ENCODE measurements at regions not wholly inside any gene's neighbourhood (a gene's known extent, or its start where the extent isn't known, plus 50 kb on each side); places are given as distances from the start of the nearest gene placed in this dataset.

DNA sequence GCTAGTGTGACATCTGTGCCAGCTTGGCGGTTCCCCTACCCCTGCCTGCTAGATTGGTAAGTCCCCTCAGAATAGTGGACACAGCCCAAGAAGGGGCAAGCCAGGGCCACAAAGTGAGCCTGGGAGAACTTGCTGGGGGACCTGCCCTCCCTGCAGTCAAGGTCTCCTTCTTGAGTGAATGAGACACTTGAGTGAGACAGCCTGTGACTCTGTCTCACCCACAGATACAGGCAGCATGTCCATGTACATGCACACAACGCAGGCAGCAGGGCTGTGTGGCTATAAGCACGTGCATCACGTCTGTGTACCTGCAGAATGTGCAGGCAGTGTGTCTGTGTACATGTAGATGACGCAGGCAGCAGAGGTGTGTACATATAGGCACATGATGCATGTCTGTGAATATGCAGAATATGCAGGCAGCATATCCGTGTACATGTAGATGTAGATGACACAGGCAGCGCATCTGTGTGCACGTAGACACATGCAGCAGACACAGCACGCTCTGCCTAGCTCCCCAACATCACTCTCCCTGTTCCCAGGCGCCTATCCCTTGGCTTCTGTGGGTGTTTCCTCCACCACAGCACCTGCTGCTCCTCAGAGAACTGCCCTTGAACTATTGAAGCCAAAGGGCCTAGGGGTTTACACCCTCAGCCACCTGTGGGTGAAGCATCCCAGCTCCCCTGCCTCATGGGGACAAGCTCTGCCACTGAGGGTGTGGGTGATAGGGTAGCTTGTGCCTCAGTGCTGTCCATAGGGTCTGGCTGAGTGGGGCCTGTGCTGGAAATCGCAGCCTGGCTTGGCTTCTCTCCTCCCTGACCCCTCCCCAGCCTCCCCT lies 147.2 kb upstream of the TWIST2 start:
- no peak for DNase-seq (ENCODE audit: low read depth in 2 of 2)

- DNase-seq (ENCODE audit: low read depth in 2 of 2), result no peak
These were observed 146.3 kb upstream of the TWIST2 start for GRCh38 chr2:238701341-238702206.

DNA sequence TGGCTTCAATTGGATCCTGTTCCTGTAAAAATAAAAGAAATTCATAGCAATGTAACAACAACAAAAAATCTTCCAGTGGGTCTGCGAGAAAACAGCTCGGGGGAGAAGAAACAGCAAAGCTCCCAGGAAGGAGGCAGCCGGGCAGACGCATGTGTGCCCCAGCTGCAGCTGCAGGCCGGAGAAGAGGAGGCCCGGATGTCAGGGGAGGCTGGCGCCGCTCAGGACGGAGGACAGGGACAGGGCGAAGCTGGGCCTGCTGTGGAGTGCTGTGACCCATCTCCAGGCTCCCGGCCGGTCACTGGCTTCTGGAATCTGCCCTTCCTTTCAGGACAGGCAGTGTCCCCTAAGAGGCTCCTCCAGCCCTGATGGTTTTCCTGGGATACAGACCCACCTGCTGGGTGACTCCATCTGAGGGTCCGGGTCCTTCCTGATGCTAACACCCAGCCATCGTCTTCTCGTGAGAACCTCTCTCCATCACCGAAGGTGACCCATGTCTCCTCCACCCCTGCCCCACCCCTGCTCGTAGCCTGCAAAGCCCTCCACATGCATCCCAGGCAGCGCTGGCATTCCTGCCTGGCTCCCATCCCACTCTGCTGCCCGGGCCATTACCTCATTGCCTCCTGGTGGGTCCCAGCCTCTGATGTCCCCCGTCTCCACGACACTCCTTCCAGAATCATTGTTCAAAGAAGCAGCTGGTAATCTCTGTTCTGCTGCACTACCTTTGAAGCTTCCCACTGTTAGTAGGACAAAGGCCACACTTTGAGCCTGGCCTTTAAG lies 145.4 kb upstream of the TWIST2 start:
- DNase-seq (ENCODE audit: low read depth in 2 of 2), result no peak

- no peak for DNase-seq (ENCODE audit: low read depth in 2 of 2)
These were observed 144.9 kb upstream of the TWIST2 start for GRCh38 chr2:238703053-238703415.

GRCh38 chr2:238703436-238703835 lies 144.4 kb upstream of the TWIST2 start:
- DNase-seq (ENCODE audit: low read depth in 2 of 2), result no peak

- no peak for DNase-seq (ENCODE audit: low read depth in 2 of 2)
These were observed 143.2 kb upstream of the TWIST2 start for GRCh38 chr2:238704471-238705225.

DNA sequence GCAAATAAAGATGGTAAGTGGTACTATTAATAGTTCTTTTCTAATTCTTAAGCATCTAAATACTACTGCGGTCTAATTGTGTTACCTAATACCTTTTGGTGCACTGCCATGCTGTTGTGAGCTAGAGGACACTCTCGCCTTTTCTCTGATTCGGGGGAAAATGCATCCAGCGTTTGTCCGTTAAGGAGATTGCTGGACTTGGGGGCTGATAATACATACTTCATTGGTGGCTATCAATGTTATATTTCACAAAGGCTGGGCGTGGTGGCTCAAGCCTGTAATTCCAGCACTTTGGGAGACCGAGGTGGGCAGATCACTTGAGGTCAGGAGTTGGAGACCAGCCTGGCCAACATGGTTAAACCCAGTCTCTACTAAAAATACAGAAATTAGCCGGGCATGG lies 141.7 kb upstream of the TWIST2 start:
- DNase-seq (ENCODE audit: low read depth in 2 of 2), result no peak

DNA sequence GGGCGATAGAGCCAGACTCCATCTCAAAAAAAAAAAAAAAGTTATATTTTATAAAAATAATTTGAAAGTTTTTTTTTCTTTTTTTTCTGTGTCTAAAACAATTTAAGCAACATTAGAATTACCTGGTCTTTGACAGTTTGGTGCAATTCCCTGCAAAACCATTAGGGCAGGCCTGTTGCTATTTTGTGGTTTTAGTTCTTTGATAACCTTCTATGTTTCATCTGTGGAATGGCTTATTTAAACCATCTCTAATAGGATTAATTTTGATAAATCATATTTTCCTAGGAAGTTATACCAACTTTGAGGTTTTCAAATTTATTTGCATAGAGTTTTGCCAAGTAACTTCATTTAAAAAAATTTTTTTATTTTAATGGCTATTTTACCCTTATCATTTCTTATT lies 141.2 kb upstream of the TWIST2 start:
- no peak for DNase-seq (ENCODE audit: low read depth in 2 of 2)

GRCh38 chr2:238709325-238710025 lies 138.4 kb upstream of the TWIST2 start:
- no peak for DNase-seq (ENCODE audit: low read depth in 2 of 2)

DNA sequence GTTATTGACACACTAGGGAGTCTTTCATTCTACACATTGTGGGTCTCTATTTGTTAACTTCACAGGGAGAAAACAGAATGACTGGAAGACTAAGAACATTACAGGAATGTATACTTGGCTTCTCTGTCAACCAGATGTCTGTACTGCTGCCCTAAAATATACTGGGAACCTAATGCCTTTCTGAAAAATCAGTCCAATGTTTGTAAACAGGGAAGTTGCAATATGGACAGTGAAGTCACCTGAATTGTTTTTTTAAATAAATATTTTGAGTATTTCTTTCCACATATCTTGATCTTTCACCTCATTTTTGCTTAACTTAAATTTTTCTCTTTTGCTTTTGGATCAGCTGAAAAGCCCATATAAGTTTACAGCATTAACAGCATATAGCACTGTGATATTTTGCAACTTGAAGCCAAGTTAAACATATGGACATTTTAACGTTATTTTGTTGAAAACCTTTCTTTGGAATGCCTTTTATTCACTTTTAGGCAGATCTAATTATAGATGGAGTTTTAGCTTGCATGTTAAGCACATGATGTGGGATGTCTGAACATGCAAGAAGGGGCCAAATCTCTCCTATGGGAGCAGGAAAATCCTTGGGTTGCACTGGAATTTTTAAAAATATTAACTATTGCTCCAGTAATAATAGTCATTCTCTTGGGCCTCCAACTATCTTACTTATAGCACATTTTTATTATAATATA lies 137.7 kb upstream of the TWIST2 start:
- no peak for DNase-seq (ENCODE audit: low read depth in 2 of 2)

DNA sequence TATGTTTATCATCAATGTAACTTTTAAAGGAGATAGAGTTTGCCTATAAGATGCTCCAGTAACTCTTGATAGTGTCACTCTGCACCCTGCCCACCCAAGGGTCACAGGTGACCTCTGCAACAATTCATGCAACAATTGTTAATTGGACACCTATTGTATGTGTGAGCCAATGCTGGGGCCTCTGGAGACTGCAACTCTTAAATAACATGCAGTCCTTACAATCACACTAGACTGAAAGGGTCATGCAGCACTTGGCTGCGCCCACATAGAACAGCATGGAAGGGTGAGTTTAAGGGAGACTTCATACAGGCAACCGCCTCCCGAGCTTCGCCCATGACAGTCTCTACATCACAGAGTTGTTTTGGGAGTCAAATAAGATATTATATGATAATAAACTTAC lies 137.1 kb upstream of the TWIST2 start:
- no peak for DNase-seq (ENCODE audit: low read depth in 2 of 2)

DNA sequence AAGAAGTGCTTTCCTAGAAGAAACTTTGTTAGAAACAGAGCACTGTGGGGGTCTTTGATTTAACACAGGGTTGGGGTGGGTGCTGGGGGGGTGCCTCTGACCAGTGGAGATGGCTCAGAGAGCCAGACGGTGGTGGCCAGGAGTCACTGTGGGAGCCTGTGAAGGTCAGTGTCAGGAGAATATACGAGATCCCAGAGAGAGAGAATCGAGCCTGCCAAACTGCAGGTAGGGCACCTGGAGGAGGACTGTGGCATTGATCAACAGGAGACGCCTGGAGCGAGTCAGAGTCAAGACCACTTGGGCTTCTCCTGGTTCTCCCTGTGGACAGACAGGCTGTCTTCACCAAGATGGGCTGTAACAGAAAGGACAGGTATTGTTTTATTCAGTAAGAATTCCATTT lies 136.5 kb upstream of the TWIST2 start:
- DNase-seq (ENCODE audit: low read depth in 2 of 2), result no peak

DNA sequence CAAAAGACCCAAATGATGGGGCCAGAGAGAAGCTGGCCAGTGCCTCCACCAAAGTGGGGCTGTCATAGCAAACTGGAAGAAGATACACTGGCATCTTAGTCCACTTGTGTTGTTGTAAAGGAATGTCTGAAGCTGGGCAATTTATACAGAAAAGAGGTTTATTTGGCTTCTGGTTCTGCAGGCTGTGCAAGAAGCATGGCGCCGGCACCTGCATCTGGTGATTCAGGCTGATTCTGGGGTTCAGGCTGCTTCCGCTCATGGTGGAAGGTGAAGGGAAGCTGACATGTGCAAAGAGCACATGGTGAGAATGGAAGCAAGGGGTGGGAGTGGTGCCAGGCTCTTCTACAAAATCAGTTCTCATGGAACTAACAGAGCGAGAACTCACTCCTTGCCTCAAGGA lies 135.9 kb upstream of the TWIST2 start:
- no peak for DNase-seq (ENCODE audit: low read depth in 2 of 2)

DNA sequence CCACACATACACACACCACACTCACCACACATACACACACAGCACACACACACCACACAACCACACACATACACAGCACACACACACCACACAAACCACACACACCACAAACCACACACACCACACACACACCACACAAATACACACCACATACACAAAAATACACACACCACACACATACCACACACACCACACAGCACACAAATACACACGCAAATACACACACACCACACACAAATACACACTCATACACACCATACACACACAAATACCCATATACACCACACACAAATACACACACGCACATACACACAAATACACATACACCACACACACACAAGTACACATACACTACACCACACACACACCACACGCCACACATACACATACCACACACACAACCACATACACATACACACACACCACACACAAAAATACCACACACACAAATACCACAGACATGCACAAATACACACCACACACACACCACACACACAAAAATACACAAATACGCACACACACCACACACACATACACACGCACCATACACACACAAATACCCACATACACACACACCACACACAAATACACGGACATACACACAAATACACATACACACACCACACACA lies 134.6 kb upstream of the TWIST2 start:
- DNase-seq (ENCODE audit: low read depth in 2 of 2), result no peak

DNA sequence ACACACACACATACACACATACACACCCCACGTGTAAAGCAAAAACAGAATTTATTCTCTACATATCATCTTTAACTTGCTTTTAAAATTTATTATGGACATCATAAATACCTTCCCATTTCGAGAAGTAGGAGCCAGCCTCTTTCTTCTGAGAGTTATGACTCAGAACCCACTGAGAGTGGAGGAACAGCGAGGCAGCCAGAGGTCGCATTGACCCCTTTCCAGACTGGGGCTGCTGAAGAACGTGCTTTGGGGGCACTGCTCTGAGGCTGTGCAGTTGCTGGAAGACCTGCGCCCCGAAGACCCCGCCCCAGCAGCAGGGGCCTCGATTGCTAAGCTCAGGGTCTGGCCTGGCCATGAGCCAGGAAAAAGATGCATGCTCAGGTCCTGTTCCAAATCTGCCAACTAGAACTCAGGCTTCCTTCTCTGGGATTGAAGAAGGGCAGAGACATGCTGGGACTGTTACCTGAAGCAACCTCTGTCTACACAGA lies 133.8 kb upstream of the TWIST2 start:
- DNase-seq (ENCODE audit: low read depth in 2 of 2), result no peak

DNA sequence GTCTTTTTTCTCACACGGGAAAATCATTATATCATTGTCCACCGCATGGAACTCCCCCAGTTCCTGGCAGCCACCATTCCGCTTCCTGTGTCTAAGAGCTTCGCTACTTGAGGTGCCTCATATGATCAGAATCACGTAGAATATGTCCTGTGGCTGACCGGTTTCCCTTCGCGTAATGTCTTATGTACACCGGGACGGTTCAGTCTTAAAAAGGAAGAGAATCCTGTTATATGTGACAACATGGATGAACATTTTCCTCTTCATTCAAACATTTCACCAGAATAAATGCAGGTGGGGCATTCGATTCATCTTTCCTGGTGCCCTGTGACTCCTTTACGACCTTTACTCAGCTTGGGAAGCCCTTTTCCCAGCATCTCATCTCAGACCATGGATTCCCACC lies 131.7 kb upstream of the TWIST2 start:
- DNase-seq (ENCODE audit: low read depth in 2 of 2), result no peak

- DNase-seq (ENCODE audit: low read depth in 2 of 2), result no peak
These were observed 131.3 kb upstream of the TWIST2 start for GRCh38 chr2:238716585-238716984.

- no peak for DNase-seq (ENCODE audit: low read depth in 2 of 2)
These were observed 130.8 kb upstream of the TWIST2 start for GRCh38 chr2:238717084-238717483.

GRCh38 chr2:238719641-238720040 lies 128.2 kb upstream of the TWIST2 start:
- no peak for DNase-seq (ENCODE audit: low read depth in 2 of 2)

- peak; percentile 33 to 35 for DNase-seq (ENCODE audit: low read depth in 2 of 2)
These were observed 127.6 kb upstream of the TWIST2 start for GRCh38 chr2:238720232-238720672.

Measured in activated CD4-positive, alpha-beta T cell treated with anti-CD3 and anti-CD28 coated beads for 24 hours (primary cell).